Progenitor cell of endocrine pancreas (in vitro differentiated cells): ENCODE measurements at regions not wholly inside any gene's neighbourhood (a gene's known extent, or its start where the extent isn't known, plus 50 kb on each side); places are given as distances from the start of the nearest gene placed in this dataset.

ENCODE experiments used
- DNase-seq: peaks from one replicate; pipeline ENCODE4 v3.0.0; 2021; ENCODE audit warnings: low spot score; ENCODE audit not compliant: unreplicated experiment
- H3K27ac Mint-ChIP-seq: 2 replicates; pipeline ENCODE4 v1.8.0; 2021; ENCODE audit warnings: mild to moderate bottlenecking, moderate library complexity, mixed read lengths
- H3K27me3 Mint-ChIP-seq: 2 replicates; pipeline ENCODE4 v1.8.0; 2021; ENCODE audit warnings: mixed read lengths
- H3K36me3 Mint-ChIP-seq: 2 replicates; pipeline ENCODE4 v1.8.0; 2022; ENCODE audit warnings: mixed read lengths; ENCODE audit not compliant: insufficient read depth
- H3K4me1 Mint-ChIP-seq: 2 replicates; pipeline ENCODE4 v1.8.0; 2021; ENCODE audit warnings: low read depth, mixed read lengths
- H3K4me3 Mint-ChIP-seq: 2 replicates; pipeline ENCODE4 v1.8.0; 2021; ENCODE audit warnings: low read depth, mild to moderate bottlenecking, moderate library complexity, mixed read lengths
- H3K9me3 Mint-ChIP-seq: 2 replicates; pipeline ENCODE4 v1.8.0; 2021; ENCODE audit warnings: low read depth, mixed read lengths
- TF ChIP-seq, protein P1 (sequence below): fragments of 200-600 bp; sonication (generic); IDR thresholded peaks from one replicate; pipeline ENCODE4 v1.5.0; 2021; ENCODE audit warnings: antibody characterized with exemption, mild to moderate bottlenecking; ENCODE audit not compliant: unreplicated experiment

DNA sequence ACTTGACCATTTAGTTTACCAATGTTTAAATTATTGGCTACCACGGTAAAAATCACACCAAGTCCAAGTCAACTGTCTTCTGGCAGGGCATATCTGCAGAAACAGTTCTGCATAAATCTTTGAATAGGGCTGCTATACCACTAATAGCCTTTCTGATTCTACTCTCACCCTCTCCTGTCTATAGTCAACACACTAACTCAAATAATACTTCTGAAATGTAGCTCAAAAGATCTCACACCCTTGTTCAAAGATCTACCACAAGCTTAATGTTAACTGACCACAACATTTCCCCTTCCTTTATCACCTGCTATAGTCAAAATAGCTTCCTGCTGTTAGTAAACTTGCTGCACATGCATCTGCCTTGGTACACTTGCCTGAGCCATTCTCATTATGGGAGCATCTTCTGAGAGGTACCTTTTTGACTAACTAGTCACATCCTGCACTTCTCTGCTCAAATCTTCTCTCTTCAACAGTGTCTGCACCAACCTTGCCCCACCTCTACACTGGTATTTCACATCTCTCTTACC is 319.4 kb downstream of the CDH10 start:
- TF ChIP-seq, protein P1, sequence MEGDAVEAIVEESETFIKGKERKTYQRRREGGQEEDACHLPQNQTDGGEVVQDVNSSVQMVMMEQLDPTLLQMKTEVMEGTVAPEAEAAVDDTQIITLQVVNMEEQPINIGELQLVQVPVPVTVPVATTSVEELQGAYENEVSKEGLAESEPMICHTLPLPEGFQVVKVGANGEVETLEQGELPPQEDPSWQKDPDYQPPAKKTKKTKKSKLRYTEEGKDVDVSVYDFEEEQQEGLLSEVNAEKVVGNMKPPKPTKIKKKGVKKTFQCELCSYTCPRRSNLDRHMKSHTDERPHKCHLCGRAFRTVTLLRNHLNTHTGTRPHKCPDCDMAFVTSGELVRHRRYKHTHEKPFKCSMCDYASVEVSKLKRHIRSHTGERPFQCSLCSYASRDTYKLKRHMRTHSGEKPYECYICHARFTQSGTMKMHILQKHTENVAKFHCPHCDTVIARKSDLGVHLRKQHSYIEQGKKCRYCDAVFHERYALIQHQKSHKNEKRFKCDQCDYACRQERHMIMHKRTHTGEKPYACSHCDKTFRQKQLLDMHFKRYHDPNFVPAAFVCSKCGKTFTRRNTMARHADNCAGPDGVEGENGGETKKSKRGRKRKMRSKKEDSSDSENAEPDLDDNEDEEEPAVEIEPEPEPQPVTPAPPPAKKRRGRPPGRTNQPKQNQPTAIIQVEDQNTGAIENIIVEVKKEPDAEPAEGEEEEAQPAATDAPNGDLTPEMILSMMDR: no peak
- no peak overlapping the region for H3K27ac Mint-ChIP-seq

DNA sequence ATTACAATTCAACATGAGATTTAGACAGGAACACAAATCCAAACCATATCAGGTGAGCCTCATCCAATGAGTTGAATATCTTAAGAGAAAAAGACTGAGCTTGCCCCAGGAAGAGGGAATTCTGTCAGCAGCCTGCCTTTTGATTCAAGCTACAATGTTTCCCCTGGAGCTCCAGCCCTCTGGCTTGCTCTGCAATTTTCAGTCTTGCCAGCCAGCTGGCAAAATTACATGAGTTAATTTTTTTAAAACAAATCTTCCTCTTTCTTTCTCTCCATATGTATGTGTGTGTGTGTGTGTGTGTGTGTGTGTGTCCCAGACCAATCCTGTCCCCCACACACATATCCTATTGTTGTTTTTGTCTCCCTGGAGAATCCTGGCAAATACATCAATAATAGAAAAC is 313.2 kb downstream of the CDH10 start:
- no peak overlapping the region for H3K27ac Mint-ChIP-seq
- no peaks in the 10 kb centered on the region for H3K36me3 Mint-ChIP-seq
- DNase-seq: no peak
- H3K27me3 Mint-ChIP-seq: no peaks in the 10 kb centered on the region
- H3K4me3 Mint-ChIP-seq: no peak overlapping the region
- no peaks in the 10 kb centered on the region for H3K4me1 Mint-ChIP-seq
- H3K9me3 Mint-ChIP-seq: no peaks in the 10 kb centered on the region
- TF ChIP-seq, protein P1: no peak

More for the DNA sequence above, 319.4 kb downstream of the CDH10 start:
- H3K9me3 Mint-ChIP-seq: no peaks in the 10 kb centered on the region
- H3K36me3 Mint-ChIP-seq: no peaks in the 10 kb centered on the region
- H3K27me3 Mint-ChIP-seq: no peaks in the 10 kb centered on the region
- no peak for DNase-seq
- no peaks in the 10 kb centered on the region for H3K4me1 Mint-ChIP-seq
- no peak overlapping the region for H3K4me3 Mint-ChIP-seq

DNA sequence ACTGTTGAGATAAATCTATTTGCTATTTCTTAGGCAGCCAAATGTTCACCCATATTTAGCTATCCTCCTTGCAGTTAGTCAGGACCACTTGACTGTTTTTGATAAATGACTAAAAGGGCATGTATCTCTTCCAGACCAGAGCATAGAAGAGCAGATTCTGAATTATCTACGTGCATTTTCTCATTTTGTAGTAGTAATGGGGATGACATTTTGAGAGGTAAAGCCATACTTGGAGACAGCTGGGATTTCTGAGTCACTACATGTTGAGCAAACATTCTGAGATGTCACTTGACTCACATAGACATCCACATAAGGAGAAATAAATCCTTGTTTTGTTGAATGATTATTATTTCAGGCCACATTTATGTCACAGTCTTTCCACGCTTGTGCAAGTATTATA is 297.6 kb downstream of the CDH10 start:
- Mint-ChIP-seq H3K27me3 (no peaks in the 10 kb centered on the region), H3K27ac (no peak overlapping the region), H3K9me3 (no peaks in the 10 kb centered on the region), H3K36me3 (no peaks in the 10 kb centered on the region), H3K4me3 (no peak overlapping the region), H3K4me1 (peaks cover 2% of the 10 kb centered on the region)
- no peak for DNase-seq
- TF ChIP-seq, protein P1: no peak

DNA sequence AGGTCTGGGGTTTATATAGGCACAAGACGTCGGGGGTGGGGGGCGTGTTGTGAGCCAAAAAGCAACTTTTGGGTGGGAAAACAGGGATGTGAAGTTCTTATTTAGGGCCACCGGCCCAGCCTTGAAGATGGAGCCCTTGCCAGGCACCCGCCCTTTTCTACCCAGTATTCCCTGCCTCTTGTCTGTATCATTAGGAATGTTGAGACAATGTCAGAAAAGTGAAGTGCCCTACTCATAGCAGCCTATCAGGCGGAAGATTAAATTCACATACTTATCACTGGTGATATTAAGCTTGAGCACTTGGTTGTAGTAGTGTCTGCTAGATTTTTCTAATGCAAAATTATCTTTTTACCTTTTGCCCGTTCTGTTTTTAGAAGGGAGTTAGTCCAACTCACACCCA is 293.5 kb downstream of the CDH10 start:
- Mint-ChIP-seq H3K4me1 (peaks cover 2% of the 10 kb centered on the region), H3K9me3 (no peaks in the 10 kb centered on the region), H3K27ac (no peak overlapping the region), H3K4me3 (no peak overlapping the region), H3K36me3 (no peaks in the 10 kb centered on the region), H3K27me3 (no peaks in the 10 kb centered on the region)
- TF ChIP-seq, protein P1: no peak
- DNase-seq: no peak

DNA sequence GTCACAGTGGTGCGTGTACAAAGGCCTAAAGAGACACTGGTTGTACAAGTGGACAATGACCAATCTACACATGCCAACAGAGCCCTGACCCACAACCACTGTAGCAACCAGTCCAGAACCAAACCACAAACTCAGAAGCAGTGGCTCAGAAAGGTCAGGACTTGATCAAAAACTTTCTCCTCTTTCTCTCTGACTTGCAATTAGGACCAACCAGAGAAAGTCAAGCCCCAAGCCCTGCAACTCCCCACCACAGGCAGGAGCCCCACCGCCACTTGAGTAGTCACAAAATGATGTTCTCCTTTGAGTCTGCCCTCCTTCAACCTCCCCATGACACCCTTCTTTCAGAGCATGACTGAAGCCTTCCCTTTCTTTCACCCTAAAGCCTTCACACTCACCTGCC is 291.8 kb downstream of the CDH10 start:
- no peaks in the 10 kb centered on the region for H3K4me1 Mint-ChIP-seq
- TF ChIP-seq, protein P1: no peak
- H3K4me3 Mint-ChIP-seq: no peak overlapping the region
- H3K9me3 Mint-ChIP-seq: no peaks in the 10 kb centered on the region
- H3K27me3 Mint-ChIP-seq: no peaks in the 10 kb centered on the region
- no peaks in the 10 kb centered on the region for H3K36me3 Mint-ChIP-seq
- DNase-seq: no peak
- H3K27ac Mint-ChIP-seq: no peak overlapping the region
